HEK293T (cell line): ENCODE measurements at regions not wholly inside any gene's neighbourhood (a gene's known extent, or its start where the extent isn't known, plus 50 kb on each side); places are given as distances from the start of the nearest gene placed in this dataset.

Source experiments
- ARNT ChIP-seq: fragments of 450-650 bp; IDR thresholded peaks from 2 replicates; pipeline ENCODE4 v1.6.1; 2017; ENCODE audit warnings: mild to moderate bottlenecking
- BHLHE40 ChIP-seq: fragments of 450-650 bp; IDR thresholded peaks from 2 replicates; pipeline ENCODE4 v1.6.1; 2016; ENCODE audit warnings: mild to moderate bottlenecking, moderate library complexity, borderline replicate concordance
- CTBP1 ChIP-seq: fragments of 450-650 bp; IDR thresholded peaks from 2 replicates; pipeline ENCODE4 v1.6.1; 2016; ENCODE audit warnings: borderline replicate concordance
- ELF4 ChIP-seq: fragments of 450-650 bp; IDR thresholded peaks from 2 replicates; pipeline ENCODE4 v1.6.1; 2017; ENCODE audit warnings: antibody characterized with exemption
- FOXK2 ChIP-seq: fragments of 450-650 bp; IDR thresholded peaks from 2 replicates; pipeline ENCODE4 v1.6.1; 2016; ENCODE audit warnings: mild to moderate bottlenecking
- FOXM1 ChIP-seq: fragments of 450-650 bp; IDR thresholded peaks from 2 replicates; pipeline ENCODE4 v1.6.1; 2017; ENCODE audit warnings: mild to moderate bottlenecking, borderline replicate concordance
- L3MBTL2 ChIP-seq: fragments of 450-650 bp; conservative IDR thresholded peaks from 2 replicates; pipeline ENCODE4 v1.6.1; 2016; ENCODE audit warnings: mild to moderate bottlenecking
- LEF1 ChIP-seq: fragments of 450-650 bp; IDR thresholded peaks from 2 replicates; pipeline ENCODE4 v1.6.1; 2017; ENCODE audit warnings: mild to moderate bottlenecking, borderline replicate concordance
- NFRKB ChIP-seq: fragments of 450-650 bp; IDR thresholded peaks from 2 replicates; pipeline ENCODE4 v1.6.1; 2016; ENCODE audit warnings: mild to moderate bottlenecking, moderate library complexity
- PKNOX1 ChIP-seq: fragments of 450-650 bp; IDR thresholded peaks from 2 replicates; pipeline ENCODE4 v1.6.1; 2016
- SP1 ChIP-seq: fragments of 450-650 bp; IDR thresholded peaks from 2 replicates; pipeline ENCODE4 v1.6.1; 2017
- SUZ12 ChIP-seq: fragments of 450-650 bp; IDR thresholded peaks from 2 replicates; pipeline ENCODE4 v1.6.1; 2016; ENCODE audit warnings: mild to moderate bottlenecking
- TARDBP ChIP-seq: fragments of 450-650 bp; IDR thresholded peaks from 2 replicates; pipeline ENCODE4 v1.6.1; 2016

GRCh38 chr1:58924821-58925220 lies 141.0 kb upstream of the JUN start:
- TF ChIP-seq L3MBTL2 (no peak), BHLHE40 (no peak), PKNOX1 (no peak), TARDBP (no peak), NFRKB (no peak), FOXM1 (no peak), SP1 (no peak), FOXK2 (no peak), ARNT (no peak), CTBP1 (no peak), ELF4 (no peak), SUZ12 (no peak), LEF1 (no peak)
